GM23338 (cell line): ENCODE measurements at regions not wholly inside any gene's neighbourhood (a gene's known extent, or its start where the extent isn't known, plus 50 kb on each side); places are given as distances from the start of the nearest gene placed in this dataset.
"Not testable (repeated sequence)": the region's sequence is repeated elsewhere in the genome, so short reads cannot be mapped to it uniquely, and the experiment has no call there.

ENCODE experiments used
- ATAC-seq: fragments of 200-7000 bp; cut with Tn5 transposase; 3 replicates; pipeline ENCODE4 v1.9.1; 2020
- DNase-seq: peaks from one replicate; pipeline ENCODE4 v3.0.0-alpha.2; 2015; ENCODE audit warnings: low spot score
- H2AFZ ChIP-seq: fragments of 200-600 bp; sonication (generic); 2 replicates; pipeline ENCODE4 v1.8.0; 2016; ENCODE audit warnings: antibody characterized with exemption, mild to moderate bottlenecking, moderate library complexity
- H3F3A ChIP-seq: fragments of 200-600 bp; sonication (generic); replicated peaks from 2 replicates; pipeline ENCODE4 v1.8.0; 2017; ENCODE audit warnings: antibody characterized with exemption, mixed run types, low read depth
- H3K27ac ChIP-seq: fragments of 200-600 bp; sonication (generic); 2 replicates; pipeline ENCODE4 v1.6.1; 2016; ENCODE audit warnings: low read depth
- H3K27me3 ChIP-seq: fragments of 200-600 bp; sonication (generic); 2 replicates; pipeline ENCODE4 v1.8.0; 2016; ENCODE audit warnings: mild to moderate bottlenecking, mixed run types, moderate library complexity; ENCODE audit not compliant: insufficient read depth
- H3K36me3 ChIP-seq: fragments of 200-600 bp; sonication (generic); 2 replicates; pipeline ENCODE4 v1.8.0; 2016; ENCODE audit warnings: mild to moderate bottlenecking; ENCODE audit not compliant: insufficient read depth
- H3K4me1 ChIP-seq: fragments of 200-600 bp; sonication (generic); 2 replicates; pipeline ENCODE4 v1.8.0; 2016; ENCODE audit warnings: mild to moderate bottlenecking, moderate library complexity; ENCODE audit not compliant: insufficient read depth
- H3K4me2 ChIP-seq: fragments of 200-600 bp; sonication (generic); 2 replicates; pipeline ENCODE4 v1.7.1; 2017; ENCODE audit warnings: mixed run types
- H3K4me3 ChIP-seq: fragments of 200-600 bp; sonication (generic); 2 replicates; pipeline ENCODE4 v1.6.1; 2016; ENCODE audit warnings: mixed run types
- H3K79me2 ChIP-seq: fragments of 200-600 bp; sonication (generic); replicated peaks from 2 replicates; pipeline ENCODE4 v1.8.0; 2017; ENCODE audit warnings: mild to moderate bottlenecking; ENCODE audit not compliant: insufficient read depth
- H3K9me2 ChIP-seq: fragments of 200-600 bp; sonication (generic); 2 replicates; pipeline ENCODE4 v1.8.0; 2017; ENCODE audit not compliant: insufficient read depth
- H4K20me1 ChIP-seq: fragments of 200-600 bp; sonication (generic); replicated peaks from 2 replicates; pipeline ENCODE4 v1.8.0; 2017; ENCODE audit warnings: mild to moderate bottlenecking; ENCODE audit not compliant: insufficient read depth
- H3K27ac Mint-ChIP-seq: 2 replicates; pipeline ENCODE4 v1.8.0; 2020; ENCODE audit warnings: inconsistent platforms, mild to moderate bottlenecking, moderate library complexity, mixed read lengths
- H3K27me3 Mint-ChIP-seq: 3 replicates; pipeline ENCODE4 v1.8.0; 2022; ENCODE audit warnings: low read depth, mild to moderate bottlenecking, moderate library complexity, mixed read lengths, inconsistent platforms; ENCODE audit not compliant: insufficient read depth, poor library complexity
- H3K36me3 Mint-ChIP-seq: 3 replicates; pipeline ENCODE4 v1.8.0; 2021; ENCODE audit warnings: low read depth, mild to moderate bottlenecking, inconsistent platforms, moderate library complexity, mixed read lengths
- H3K4me1 Mint-ChIP-seq: 3 replicates; pipeline ENCODE4 v1.8.0; 2020; ENCODE audit warnings: mild to moderate bottlenecking, inconsistent platforms, mixed read lengths
- H3K4me3 Mint-ChIP-seq: 3 replicates; pipeline ENCODE4 v1.8.0; 2021; ENCODE audit warnings: moderate library complexity, mild to moderate bottlenecking, inconsistent platforms, mixed read lengths
- H3K9me3 Mint-ChIP-seq: 3 replicates; pipeline ENCODE4 v1.8.0; 2020; ENCODE audit warnings: moderate library complexity, mild to moderate bottlenecking, inconsistent platforms, mixed read lengths
- ETS1 ChIP-seq: IDR thresholded peaks from 2 replicates; pipeline ENCODE4 v1.6.1; 2016; ENCODE audit warnings: antibody characterized with exemption
- EZH2 ChIP-seq: fragments of 200-600 bp; sonication (generic); IDR thresholded peaks from one replicate; pipeline ENCODE4 v1.8.0; 2017; ENCODE audit warnings: antibody characterized with exemption, mild to moderate bottlenecking, low read depth; ENCODE audit not compliant: unreplicated experiment
- EZH2phosphoT487 ChIP-seq: fragments of 200-600 bp; sonication (generic); IDR thresholded peaks from one replicate; pipeline ENCODE4 v1.8.1; 2018; ENCODE audit warnings: antibody characterized with exemption; ENCODE audit not compliant: unreplicated experiment
- STAT1 ChIP-seq: IDR thresholded peaks from one replicate; pipeline ENCODE4 v1.6.1; 2016; ENCODE audit warnings: antibody characterized with exemption; ENCODE audit not compliant: unreplicated experiment
- ZNF114 ChIP-seq: fragments of 250-450 bp; sonication (Bioruptor Pico); IDR thresholded peaks from 2 replicates; pipeline ENCODE4 v1.5.0; 2020; ENCODE audit warnings: mild to moderate bottlenecking, moderate library complexity
- ZNF331 ChIP-seq: fragments of 250-450 bp; sonication (Bioruptor Pico); IDR thresholded peaks from 2 replicates; pipeline ENCODE4 v1.5.0; 2020; ENCODE audit warnings: low read depth, mild to moderate bottlenecking, moderate library complexity
- ZNF462 ChIP-seq: fragments of 250-450 bp; sonication (Bioruptor Pico); IDR thresholded peaks from 2 replicates; pipeline ENCODE4 v1.5.0; 2020; ENCODE audit warnings: mild to moderate bottlenecking, moderate library complexity

GRCh38 chr12:124218243-124218560, 76.7 kb upstream of the RFLNA start (continued):
- TF ChIP-seq ZNF462 (CRISPR knock-in tag) (no peak), EZH2phosphoT487 (no peak)

- not testable (repeated sequence) for DNase-seq, H3K9me2 ChIP-seq, H4K20me1 ChIP-seq, H3K4me1 Mint-ChIP-seq, H3K27me3 ChIP-seq, H3K27ac ChIP-seq, H3K27ac Mint-ChIP-seq, H3K4me3 ChIP-seq, ATAC-seq, H3K4me2 ChIP-seq, H3K27me3 Mint-ChIP-seq, H3K4me3 Mint-ChIP-seq, H3F3A ChIP-seq, H3K36me3 Mint-ChIP-seq, H3K79me2 ChIP-seq, H3K36me3 ChIP-seq, H2AFZ ChIP-seq
- H3K9me3 Mint-ChIP-seq, result peaks cover 34% of the 10 kb centered on the region
- peaks cover 12% of the 10 kb centered on the region; the same call in 1 of the 2 replicates for H3K4me1 ChIP-seq
Measured at GRCh38 chr12:124218650-124219049, 76.2 kb upstream of the RFLNA start.

- ATAC-seq, result no peak
- peaks cover 8% of the 10 kb centered on the region for H3K27me3 Mint-ChIP-seq
- H3K9me3 Mint-ChIP-seq, result peaks cover 9% of the 10 kb centered on the region; the same call in 2 of the 3 replicates
- no peak overlapping the region for H3K27ac ChIP-seq
- no peak overlapping the region for H2AFZ ChIP-seq
- no peaks in the 10 kb centered on the region for H3K36me3 Mint-ChIP-seq
- no peaks in the 10 kb centered on the region for H3K79me2 ChIP-seq
- H3K9me2 ChIP-seq, result no peaks in the 10 kb centered on the region
- H3K36me3 ChIP-seq, result no peaks in the 10 kb centered on the region
- H3F3A ChIP-seq, result peaks cover 1% of the 10 kb centered on the region; the same call in 1 of the 2 replicates
- no peaks in the 10 kb centered on the region for H4K20me1 ChIP-seq
- H3K27ac Mint-ChIP-seq, result no peak overlapping the region
- TF ChIP-seq ZNF331 (CRISPR knock-in tag) (no peak), ZNF114 (CRISPR knock-in tag) (no peak), EZH2 (no peak), ETS1 (no peak), STAT1 (no peak)
- H3K4me3 ChIP-seq, result no peak overlapping the region
- no peaks in the 10 kb centered on the region for H3K4me1 ChIP-seq
- no peaks in the 10 kb centered on the region for H3K27me3 ChIP-seq
- no peak overlapping the region for H3K4me3 Mint-ChIP-seq
- peaks cover 6% of the 10 kb centered on the region for H3K4me1 Mint-ChIP-seq
- DNase-seq, result no peak
- H3K4me2 ChIP-seq, result no peak overlapping the region
Measured at GRCh38 chr12:124222368-124223245, 72.3 kb upstream of the RFLNA start.

- H3K79me2 ChIP-seq, H3K27me3 ChIP-seq, H3K27me3 Mint-ChIP-seq, H3K27ac Mint-ChIP-seq, H4K20me1 ChIP-seq, H3K9me2 ChIP-seq, H3K4me1 Mint-ChIP-seq, H3K27ac ChIP-seq, H3K4me3 ChIP-seq, H3K36me3 Mint-ChIP-seq, H3K9me3 Mint-ChIP-seq, H3K4me1 ChIP-seq, H3K4me2 ChIP-seq, H3F3A ChIP-seq, DNase-seq, H2AFZ ChIP-seq, ATAC-seq, H3K36me3 ChIP-seq, H3K4me3 Mint-ChIP-seq: not testable (repeated sequence)
Measured at GRCh38 chr12:124223733-124224138, 71.2 kb upstream of the RFLNA start.
